ENCODE measurements at regions not wholly inside any gene's neighbourhood (a gene's known extent, or its start where the extent isn't known, plus 50 kb on each side); places are given as distances from the start of the nearest gene placed in this dataset.

DNA sequence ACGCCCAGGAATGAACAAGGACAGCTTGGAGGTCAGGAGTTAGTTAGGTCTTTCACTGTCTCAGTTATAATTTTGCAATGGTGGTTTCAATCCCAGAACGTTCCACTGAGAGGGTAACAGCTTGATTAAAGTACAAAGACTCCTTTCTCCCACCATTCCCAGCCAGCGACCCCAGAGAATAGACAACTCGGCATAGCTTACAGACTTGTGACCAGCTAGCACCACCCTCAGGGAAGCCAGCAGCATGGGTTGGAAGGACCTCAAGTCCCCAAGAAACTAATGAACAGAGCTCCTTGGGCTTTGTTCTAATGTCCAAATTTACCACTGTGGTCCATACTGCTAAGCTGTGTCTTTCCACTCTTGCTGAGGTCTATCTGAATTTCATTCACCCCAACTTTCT, 72.0 kb upstream of the MED14 start:
- TF ChIP-seq EZH2phosphoT487 (IDR thresholded peaks at IDR 0.05; ENCODE audit: borderline replicate concordance, low read depth), result no peak
- no peak for TF ChIP-seq POLR2AphosphoS5 (IDR thresholded peaks at IDR 0.05; ENCODE audit: low read depth, low read length)
- no peak for TF ChIP-seq FOXJ3 (CRISPR knock-in tag; IDR thresholded peaks at IDR 0.05)
- no peak for TF ChIP-seq RAD21 (IDR thresholded peaks at IDR 0.05; ENCODE audit: low read length)
- TF ChIP-seq, protein P1, sequence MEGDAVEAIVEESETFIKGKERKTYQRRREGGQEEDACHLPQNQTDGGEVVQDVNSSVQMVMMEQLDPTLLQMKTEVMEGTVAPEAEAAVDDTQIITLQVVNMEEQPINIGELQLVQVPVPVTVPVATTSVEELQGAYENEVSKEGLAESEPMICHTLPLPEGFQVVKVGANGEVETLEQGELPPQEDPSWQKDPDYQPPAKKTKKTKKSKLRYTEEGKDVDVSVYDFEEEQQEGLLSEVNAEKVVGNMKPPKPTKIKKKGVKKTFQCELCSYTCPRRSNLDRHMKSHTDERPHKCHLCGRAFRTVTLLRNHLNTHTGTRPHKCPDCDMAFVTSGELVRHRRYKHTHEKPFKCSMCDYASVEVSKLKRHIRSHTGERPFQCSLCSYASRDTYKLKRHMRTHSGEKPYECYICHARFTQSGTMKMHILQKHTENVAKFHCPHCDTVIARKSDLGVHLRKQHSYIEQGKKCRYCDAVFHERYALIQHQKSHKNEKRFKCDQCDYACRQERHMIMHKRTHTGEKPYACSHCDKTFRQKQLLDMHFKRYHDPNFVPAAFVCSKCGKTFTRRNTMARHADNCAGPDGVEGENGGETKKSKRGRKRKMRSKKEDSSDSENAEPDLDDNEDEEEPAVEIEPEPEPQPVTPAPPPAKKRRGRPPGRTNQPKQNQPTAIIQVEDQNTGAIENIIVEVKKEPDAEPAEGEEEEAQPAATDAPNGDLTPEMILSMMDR (IDR thresholded peaks at IDR 0.05), result no peak
- TF ChIP-seq FOSL2 (IDR thresholded peaks at IDR 0.05; ENCODE audit: borderline replicate concordance, low read depth), result no peak
- TF ChIP-seq, protein P2, sequence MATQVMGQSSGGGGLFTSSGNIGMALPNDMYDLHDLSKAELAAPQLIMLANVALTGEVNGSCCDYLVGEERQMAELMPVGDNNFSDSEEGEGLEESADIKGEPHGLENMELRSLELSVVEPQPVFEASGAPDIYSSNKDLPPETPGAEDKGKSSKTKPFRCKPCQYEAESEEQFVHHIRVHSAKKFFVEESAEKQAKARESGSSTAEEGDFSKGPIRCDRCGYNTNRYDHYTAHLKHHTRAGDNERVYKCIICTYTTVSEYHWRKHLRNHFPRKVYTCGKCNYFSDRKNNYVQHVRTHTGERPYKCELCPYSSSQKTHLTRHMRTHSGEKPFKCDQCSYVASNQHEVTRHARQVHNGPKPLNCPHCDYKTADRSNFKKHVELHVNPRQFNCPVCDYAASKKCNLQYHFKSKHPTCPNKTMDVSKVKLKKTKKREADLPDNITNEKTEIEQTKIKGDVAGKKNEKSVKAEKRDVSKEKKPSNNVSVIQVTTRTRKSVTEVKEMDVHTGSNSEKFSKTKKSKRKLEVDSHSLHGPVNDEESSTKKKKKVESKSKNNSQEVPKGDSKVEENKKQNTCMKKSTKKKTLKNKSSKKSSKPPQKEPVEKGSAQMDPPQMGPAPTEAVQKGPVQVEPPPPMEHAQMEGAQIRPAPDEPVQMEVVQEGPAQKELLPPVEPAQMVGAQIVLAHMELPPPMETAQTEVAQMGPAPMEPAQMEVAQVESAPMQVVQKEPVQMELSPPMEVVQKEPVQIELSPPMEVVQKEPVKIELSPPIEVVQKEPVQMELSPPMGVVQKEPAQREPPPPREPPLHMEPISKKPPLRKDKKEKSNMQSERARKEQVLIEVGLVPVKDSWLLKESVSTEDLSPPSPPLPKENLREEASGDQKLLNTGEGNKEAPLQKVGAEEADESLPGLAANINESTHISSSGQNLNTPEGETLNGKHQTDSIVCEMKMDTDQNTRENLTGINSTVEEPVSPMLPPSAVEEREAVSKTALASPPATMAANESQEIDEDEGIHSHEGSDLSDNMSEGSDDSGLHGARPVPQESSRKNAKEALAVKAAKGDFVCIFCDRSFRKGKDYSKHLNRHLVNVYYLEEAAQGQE (IDR thresholded peaks at IDR 0.05; ENCODE audit: low read depth, low read length), result no peak
- TF ChIP-seq EP300 (IDR thresholded peaks at IDR 0.05; ENCODE audit: borderline replicate concordance in 1 of 2, low read depth in 1 of 2, low read length in 1 of 2), result no peak
- TF ChIP-seq, protein P3, sequence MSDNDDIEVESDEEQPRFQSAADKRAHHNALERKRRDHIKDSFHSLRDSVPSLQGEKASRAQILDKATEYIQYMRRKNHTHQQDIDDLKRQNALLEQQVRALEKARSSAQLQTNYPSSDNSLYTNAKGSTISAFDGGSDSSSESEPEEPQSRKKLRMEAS (IDR thresholded peaks at IDR 0.05; ENCODE audit: low read depth), result no peak
- TF ChIP-seq SMC3 (IDR thresholded peaks at IDR 0.05; ENCODE audit: low read depth, low read length), result no peak
